H1 (cell line): ENCODE measurements at regions not wholly inside any gene's neighbourhood (a gene's known extent, or its start where the extent isn't known, plus 50 kb on each side); places are given as distances from the start of the nearest gene placed in this dataset.

Source experiments
- CTCF ChIA-PET: fragments of 300-600 bp; sonication (Branson Sonifier 250); formaldehyde crosslinking; loops from one replicate; lab custom pipeline; 2021; ENCODE audit not compliant: partially characterized antibody; lab: Charles Lee
- POLR2A ChIA-PET: fragments of 300-600 bp; sonication (Branson Sonifier 250); formaldehyde crosslinking; loops from one replicate; lab custom pipeline; 2021; ENCODE audit warnings: inconsistent platforms; ENCODE audit not compliant: partially characterized antibody; lab: Charles Lee
- DNase-seq, 2 experiments: peaks; one replicate each; pipeline versions ENCODE4 v3.0.0 to v3.0.0-alpha.2; 2010 to 2022; ENCODE audit warnings: low spot score in 2 of 2, low read depth in 1 of 2, mixed read lengths in 1 of 2
- FAIRE-seq: peaks from 2 replicates; lab custom pipeline; 2011; peaks lifted over from hg19 to GRCh38; lab: Jason Lieb, UNC
- H2AFZ ChIP-seq: 2 replicates; pipeline ENCODE4 v1.8.1; 2012; ENCODE audit warnings: low read length, inconsistent platforms
- H2AK5ac ChIP-seq: 2 replicates; pipeline ENCODE4 v1.6.1; 2013; ENCODE audit warnings: low read depth, low read length
- H2BK120ac ChIP-seq: replicated peaks from 2 replicates; pipeline ENCODE3; 2013; ENCODE audit warnings: low read depth, low read length, inconsistent platforms
- H2BK12ac ChIP-seq: 2 replicates; pipeline ENCODE4 v1.6.1; 2013; ENCODE audit warnings: low read depth, low read length
- H2BK15ac ChIP-seq: 2 replicates; pipeline ENCODE4 v1.6.1; 2013; ENCODE audit warnings: low read length
- H2BK20ac ChIP-seq: 2 replicates; pipeline ENCODE4 v1.6.1; 2013; ENCODE audit warnings: low read length
- H2BK5ac ChIP-seq: 2 replicates; pipeline ENCODE4 v1.6.1; 2013; ENCODE audit warnings: low read depth, low read length
- H3K14ac ChIP-seq: 2 replicates; pipeline ENCODE4 v1.6.1; 2013; ENCODE audit warnings: inconsistent platforms; ENCODE audit not compliant: insufficient read length
- H3K18ac ChIP-seq: 2 replicates; pipeline ENCODE4 v1.6.1; 2013; ENCODE audit warnings: low read length; ENCODE audit errors: extremely low read depth
- H3K23ac ChIP-seq: 2 replicates; pipeline ENCODE4 v1.6.1; 2013; ENCODE audit warnings: inconsistent platforms; ENCODE audit not compliant: insufficient read length
- H3K23me2 ChIP-seq: 2 replicates; pipeline ENCODE4 v1.6.1; 2013; ENCODE audit warnings: low read depth, low read length
- H3K27ac ChIP-seq: 2 replicates; pipeline ENCODE4 v1.6.1; 2011; ENCODE audit warnings: low read depth, low read length, inconsistent platforms
- H3K27me3 ChIP-seq, 4 experiments: replicated peaks in 1 of 4; 1 replicate in 1 of 4; 2 replicates in 3 of 4; pipeline versions ENCODE4 v1.6.1 to v1.8.1; 2011 to 2013; ENCODE audit warnings: low read length in 3 of 4, mild to moderate bottlenecking in 3 of 4, inconsistent platforms in 2 of 4, mixed read lengths in 2 of 4, moderate library complexity in 1 of 4; ENCODE audit not compliant: control insufficient read depth in 3 of 4, insufficient read depth in 3 of 4; ENCODE audit errors: extremely low read depth in 1 of 4
- H3K36me3 ChIP-seq, 4 experiments: 2 replicates each; pipeline versions ENCODE4 v1.6.1 to v1.8.1; 2011 to 2013; ENCODE audit warnings: mild to moderate bottlenecking in 4 of 4, low read length in 3 of 4, moderate library complexity in 2 of 4, control low read depth in 1 of 4, inconsistent platforms in 1 of 4; ENCODE audit not compliant: insufficient read depth in 4 of 4, control insufficient read depth in 2 of 4
- H3K4ac ChIP-seq: replicated peaks from 2 replicates; pipeline ENCODE3; 2013; ENCODE audit warnings: low read length, low read depth, mixed read lengths, inconsistent platforms; ENCODE audit not compliant: insufficient read length
- H3K4me1 ChIP-seq, 4 experiments: replicated peaks in 1 of 4; 1 replicate in 1 of 4; 2 replicates in 3 of 4; pipeline versions ENCODE4 v1.6.1 to v1.8.1; 2011 to 2013; ENCODE audit warnings: low read length in 3 of 4, inconsistent platforms in 2 of 4, mixed read lengths in 1 of 4; ENCODE audit not compliant: insufficient read depth in 4 of 4, control insufficient read depth in 3 of 4
- H3K4me2 ChIP-seq, 2 experiments: 2 replicates each; pipeline versions ENCODE4 v1.6.1 to v1.8.1; 2011 to 2013; ENCODE audit warnings: low read depth in 2 of 2, low read length in 2 of 2, control low read depth in 1 of 2, inconsistent platforms in 1 of 2, mild to moderate bottlenecking in 1 of 2; ENCODE audit not compliant: insufficient read depth in 1 of 2
- H3K4me3 ChIP-seq, 4 experiments: fragments of 200-600, 300-600 bp in 1 of 4; sonication (generic), shearing (Covaris generic), sonication (Bioruptor Twin) in 1 of 4; 2 replicates each; pipeline versions ENCODE4 v1.5.1 to v1.8.1; 2011 to 2016; ENCODE audit warnings: low read length in 4 of 4, low read depth in 3 of 4, control low read depth in 2 of 4, inconsistent platforms in 2 of 4, mild to moderate bottlenecking in 2 of 4, mixed read lengths in 1 of 4, moderate library complexity in 1 of 4; ENCODE audit not compliant: insufficient read depth in 2 of 4; ENCODE audit errors: extremely low read depth in 1 of 4
- H3K56ac ChIP-seq: replicated peaks from 2 replicates; pipeline ENCODE3; 2013; ENCODE audit warnings: low read depth, mild to moderate bottlenecking, mixed read lengths, low read length, inconsistent platforms; ENCODE audit not compliant: insufficient read length
- H3K79me1 ChIP-seq: 2 replicates; pipeline ENCODE4 v1.6.1; 2013; ENCODE audit warnings: low read depth, low read length, control low read depth
- H3K79me2 ChIP-seq, 2 experiments: 2 replicates each; pipeline versions ENCODE4 v1.6.1 to v1.8.1; 2012 to 2013; ENCODE audit warnings: low read length in 2 of 2, mild to moderate bottlenecking in 2 of 2, inconsistent platforms in 1 of 2; ENCODE audit not compliant: insufficient read depth in 2 of 2, control insufficient read depth in 1 of 2
- H3K9ac ChIP-seq, 4 experiments: replicated peaks in 1 of 4; 1 replicate in 1 of 4; 2 replicates in 3 of 4; pipeline versions ENCODE4 v1.6.1 to v1.8.1; 2011 to 2013; ENCODE audit warnings: low read depth in 3 of 4, low read length in 3 of 4, control low read depth in 2 of 4, mild to moderate bottlenecking in 2 of 4, moderate library complexity in 2 of 4, inconsistent platforms in 1 of 4; ENCODE audit errors: extremely low read depth in 1 of 4
- H3K9me3 ChIP-seq, 2 experiments: 2 replicates each; pipeline versions ENCODE4 v1.6.1 to v1.8.1; 2012 to 2013; ENCODE audit warnings: mild to moderate bottlenecking in 2 of 2, moderate library complexity in 2 of 2, control low read depth in 1 of 2, inconsistent platforms in 1 of 2, low read depth in 1 of 2, low read length in 1 of 2, mixed read lengths in 1 of 2; ENCODE audit not compliant: insufficient read depth in 2 of 2
- H4K20me1 ChIP-seq, 2 experiments: replicated peaks in 1 of 2; 2 replicates each; pipeline versions ENCODE3 to v1.8.1; 2011 to 2013; ENCODE audit warnings: inconsistent platforms in 2 of 2, low read length in 2 of 2, mild to moderate bottlenecking in 1 of 2; ENCODE audit not compliant: insufficient read depth in 2 of 2, control insufficient read depth in 1 of 2
- H4K5ac ChIP-seq: 2 replicates; pipeline ENCODE4 v1.6.1; 2013; ENCODE audit warnings: low read length, low read depth, mixed read lengths, inconsistent platforms; ENCODE audit not compliant: insufficient read length
- H4K8ac ChIP-seq: 2 replicates; pipeline ENCODE4 v1.8.0; 2013; ENCODE audit warnings: mild to moderate bottlenecking, moderate library complexity, low read length, inconsistent platforms; ENCODE audit not compliant: insufficient read depth; ENCODE audit errors: extremely low read depth
- H4K91ac ChIP-seq: replicated peaks from 2 replicates; pipeline ENCODE3; 2013; ENCODE audit warnings: low read length, mixed read lengths, inconsistent platforms; ENCODE audit not compliant: insufficient read length
- BCL11A ChIP-seq, 2 experiments: IDR thresholded peaks; one replicate each; pipeline ENCODE4 v1.6.1; 2011; ENCODE audit warnings: low read depth in 2 of 2, low read length in 2 of 2, mild to moderate bottlenecking in 2 of 2
- CBX5 ChIP-seq: fragments of 300-800, 300-1000 bp; sonication (generic); IDR thresholded peaks from 2 replicates; pipeline ENCODE4 v1.7.1; 2016; ENCODE audit warnings: antibody characterized with exemption, low read length, low read depth
- CREB1 ChIP-seq: IDR thresholded peaks from 2 replicates; pipeline ENCODE4 v1.6.1; 2012; ENCODE audit warnings: inconsistent platforms
- CTBP2 ChIP-seq: IDR thresholded peaks from 2 replicates; pipeline ENCODE4 v1.7.0; 2011; ENCODE audit warnings: borderline replicate concordance, mild to moderate bottlenecking, moderate library complexity, mixed read lengths, low read length; ENCODE audit not compliant: insufficient read depth, insufficient read length
- CTCF ChIP-seq, 3 experiments: IDR thresholded peaks; 1 replicate in 2 of 3; 2 replicates in 1 of 3; pipeline versions ENCODE4 v1.5.1 to v1.6.1; 2011; ENCODE audit warnings: low read length in 3 of 3, mild to moderate bottlenecking in 3 of 3, inconsistent platforms in 2 of 3, low read depth in 1 of 3, moderate library complexity in 1 of 3; ENCODE audit not compliant: insufficient read depth in 1 of 3; ENCODE audit errors: control extremely low read depth in 1 of 3
- EP300 ChIP-seq, 2 experiments: IDR thresholded peaks; 1 replicate in 1 of 2; 2 replicates in 1 of 2; pipeline ENCODE4 v1.6.1; 2011 to 2012; ENCODE audit warnings: low read depth in 2 of 2, low read length in 2 of 2, mild to moderate bottlenecking in 2 of 2, borderline replicate concordance in 1 of 2, inconsistent platforms in 1 of 2, moderate library complexity in 1 of 2
- EZH2 ChIP-seq: fragments of 200-600 bp; sonication (generic); IDR thresholded peaks from 2 replicates; pipeline ENCODE4 v1.7.1; 2012; ENCODE audit warnings: low read depth, mild to moderate bottlenecking, moderate library complexity, low read length, inconsistent platforms; ENCODE audit not compliant: severe bottlenecking
- HDAC6 ChIP-seq: IDR thresholded peaks from one replicate; pipeline ENCODE4 v1.7.1; 2012; ENCODE audit warnings: low read depth, mild to moderate bottlenecking, inconsistent platforms, low read length, moderate library complexity
- POLR2AphosphoS5 ChIP-seq: IDR thresholded peaks from 2 replicates; pipeline ENCODE4 v1.6.1; 2011; ENCODE audit warnings: low read depth, low read length
- RAD21 ChIP-seq, 2 experiments: IDR thresholded peaks in 1 of 2; conservative IDR thresholded peaks in 1 of 2; 2 replicates each; pipeline ENCODE4 v1.6.1; 2011; ENCODE audit warnings: low read depth in 2 of 2, low read length in 2 of 2, improper control_type of control experiment in 1 of 2, inconsistent platforms in 1 of 2, mild to moderate bottlenecking in 1 of 2, moderate library complexity in 1 of 2
- RBBP5 ChIP-seq: IDR thresholded peaks from 2 replicates; pipeline ENCODE4 v1.7.1; 2012; ENCODE audit warnings: low read depth, mild to moderate bottlenecking, inconsistent platforms, low read length, moderate library complexity, borderline replicate concordance
- TAF1 ChIP-seq: IDR thresholded peaks from 2 replicates; pipeline ENCODE4 v1.6.1; 2011; ENCODE audit warnings: mild to moderate bottlenecking, low read depth, low read length
- WGBS, 2 experiments: shearing (Covaris generic) in 1 of 2; methylation state at CpG; one replicate each; pipeline versions ENCODE4 v1.1.6 to v1.1.7; 2013 to 2015; ENCODE audit warnings: low lambda C conversion rate in 2 of 2, mixed read lengths in 2 of 2, inconsistent platforms in 1 of 2, low coverage in 1 of 2, missing lambda C conversion rate in 1 of 2; ENCODE audit not compliant: insufficient replicate concordance in 2 of 2, insufficient coverage in 1 of 2, insufficient read length in 1 of 2; ENCODE audit errors: extremely low coverage in 1 of 2, missing lambda C conversion rate in 1 of 2; 5-methylcytosine and 5-hydroxymethylcytosine counted together

GRCh38 chr1:168963601-168964000 is 142.9 kb upstream of the ATP1B1 start:
- ChIA-PET CTCF (no interaction called here), POLR2A (no interaction called here)
- Histone ChIP-seq H3K4me2 (no peak overlapping the region), H4K20me1 (no peaks in the 10 kb centered on the region), H3K4me3 (no peak overlapping the region), H2BK15ac (no peak overlapping the region), H2AFZ (peak overlapping the region; percentile 40; the same call in 1 of the 2 replicates), H3K23ac (no peak overlapping the region), H2BK120ac (no peak overlapping the region), H3K9ac (no peak overlapping the region), H2BK5ac (no peak overlapping the region), H4K91ac (no peak overlapping the region), H3K27ac (no peak overlapping the region), H3K23me2 (no peaks in the 10 kb centered on the region), H2BK20ac (no peak overlapping the region), H3K56ac (no peak overlapping the region), H3K18ac (no peak overlapping the region), H3K14ac (no peak overlapping the region), H3K4ac (no peak overlapping the region), H3K9me3 (no peaks in the 10 kb centered on the region), H2AK5ac (no peak overlapping the region), H4K5ac (no peak overlapping the region), H3K79me2 (no peaks in the 10 kb centered on the region), H3K36me3 (no peaks in the 10 kb centered on the region), H3K4me1 (no peaks in the 10 kb centered on the region), H4K8ac (no peak overlapping the region), H3K79me1 (no peaks in the 10 kb centered on the region), H2BK12ac (no peak overlapping the region), H3K27me3 (no peaks in the 10 kb centered on the region)
- 95% methylated on average over 2 of the region's 2 CpGs; no CpG with 5 or more reads in 1 of the 2 experiments for WGBS, 2 experiments
- DNase-seq, result no peak
- no peak for FAIRE-seq
- TF ChIP-seq RBBP5 (no peak), CREB1 (no peak), CTCF (IDR thresholded peaks at IDR 0.05; ENCODE audit: control extremely low read depth in 1 of 3, insufficient read depth in 1 of 3, low read depth in 1 of 3, low read length in 3 of 3) (no peak), RAD21 (IDR thresholded peaks at IDR 0.05 in 1 of 2, conservative IDR thresholded peaks at IDR 0.05 in 1 of 2; ENCODE audit: low read depth in 2 of 2, low read length in 2 of 2) (no peak), CBX5 (no peak), EZH2 (no peak), EP300 (IDR thresholded peaks at IDR 0.05; ENCODE audit: borderline replicate concordance in 1 of 2, low read depth in 2 of 2, low read length in 2 of 2) (no peak), TAF1 (no peak), POLR2AphosphoS5 (no peak), BCL11A (IDR thresholded peaks at IDR 0.05; ENCODE audit: low read depth in 2 of 2, low read length in 2 of 2) (no peak), CTBP2 (no peak), HDAC6 (no peak)
